Panc1 (cell line): ENCODE measurements at regions not wholly inside any gene's neighbourhood (a gene's known extent, or its start where the extent isn't known, plus 50 kb on each side); places are given as distances from the start of the nearest gene placed in this dataset.

Source experiments
- CTCF ChIP-seq: fragments of 450-650 bp; IDR thresholded peaks from 2 replicates; pipeline ENCODE4 v1.5.1; 2017; ENCODE audit warnings: mild to moderate bottlenecking
- POLR2AphosphoS5 ChIP-seq: IDR thresholded peaks from 2 replicates; pipeline ENCODE4 v1.6.1; 2012; ENCODE audit warnings: mild to moderate bottlenecking, low read depth, low read length, moderate library complexity
- REST ChIP-seq, 2 experiments: IDR thresholded peaks; 2 replicates each; pipeline ENCODE4 v1.6.1; 2011 to 2012; ENCODE audit warnings: low read depth in 2 of 2, control low read depth in 1 of 2, low read length in 1 of 2, mild to moderate bottlenecking in 1 of 2, moderate library complexity in 1 of 2; ENCODE audit not compliant: insufficient read depth in 1 of 2
- SIN3A ChIP-seq: IDR thresholded peaks from 2 replicates; pipeline ENCODE4 v1.6.1; 2012; ENCODE audit warnings: low read depth, mild to moderate bottlenecking, low read length, moderate library complexity, borderline replicate concordance; ENCODE audit not compliant: insufficient read depth
- TCF7L2 ChIP-seq: IDR thresholded peaks from 2 replicates; pipeline ENCODE4 v1.6.1; 2011; ENCODE audit warnings: mild to moderate bottlenecking, low read depth, low read length, inconsistent platforms

- no peak for TF ChIP-seq SIN3A
- TF ChIP-seq CTCF = no peak
- TF ChIP-seq POLR2AphosphoS5 = no peak
- TF ChIP-seq TCF7L2 = no peak
- no peak for TF ChIP-seq REST (IDR thresholded peaks at IDR 0.05; ENCODE audit: insufficient read depth in 1 of 2, low read depth in 2 of 2, low read length in 1 of 2)
Observed at GRCh38 chr18:23352042-23352441, 101.0 kb upstream of the RIOK3 start.
